ENCODE measurements at regions not wholly inside any gene's neighbourhood (a gene's known extent, or its start where the extent isn't known, plus 50 kb on each side); places are given as distances from the start of the nearest gene placed in this dataset.

- no peak for TF ChIP-seq SIN3A (IDR thresholded peaks at IDR 0.05; ENCODE audit: borderline replicate concordance, insufficient read depth, low read length)
These were observed 408.9 kb downstream of the GLUD2 start for GRCh38 chrX:121456315-121456714.

GRCh38 chrX:121457096-121457495 lies 409.7 kb downstream of the GLUD2 start:
- no peak for TF ChIP-seq SIN3A (IDR thresholded peaks at IDR 0.05; ENCODE audit: borderline replicate concordance, insufficient read depth, low read length)
- TF ChIP-seq REST (IDR thresholded peaks at IDR 0.05; ENCODE audit: insufficient read depth in 1 of 2, low read depth in 2 of 2, low read length in 2 of 2) = no peak
- TF ChIP-seq POLR2AphosphoS5 (IDR thresholded peaks at IDR 0.05; ENCODE audit: low read depth, low read length) = no peak
- TF ChIP-seq TAF1 (IDR thresholded peaks at IDR 0.05; ENCODE audit: borderline replicate concordance, insufficient read depth, low read length) = no peak

GRCh38 chrX:121479406-121479805 lies 432.0 kb downstream of the GLUD2 start:
- no peak for TF ChIP-seq POLR2AphosphoS5 (IDR thresholded peaks at IDR 0.05; ENCODE audit: low read depth, low read length)
- no peak for TF ChIP-seq REST (IDR thresholded peaks at IDR 0.05; ENCODE audit: insufficient read depth in 1 of 2, low read depth in 2 of 2, low read length in 2 of 2)
- TF ChIP-seq TAF1 (IDR thresholded peaks at IDR 0.05; ENCODE audit: borderline replicate concordance, insufficient read depth, low read length) = no peak
- no peak for TF ChIP-seq SIN3A (IDR thresholded peaks at IDR 0.05; ENCODE audit: borderline replicate concordance, insufficient read depth, low read length)
- TF ChIP-seq FOXP2 (optimal IDR thresholded peaks at IDR 0.05; ENCODE audit: borderline replicate concordance, extremely low read depth, extremely low read length, insufficient read depth) = no peak

- no peak for TF ChIP-seq POLR2AphosphoS5 (IDR thresholded peaks at IDR 0.05; ENCODE audit: low read depth, low read length)
- no peak for TF ChIP-seq REST (IDR thresholded peaks at IDR 0.05; ENCODE audit: insufficient read depth in 1 of 2, low read depth in 2 of 2, low read length in 2 of 2)
- TF ChIP-seq FOXP2 (optimal IDR thresholded peaks at IDR 0.05; ENCODE audit: borderline replicate concordance, extremely low read depth, extremely low read length, insufficient read depth) = no peak
- no peak for TF ChIP-seq TAF1 (IDR thresholded peaks at IDR 0.05; ENCODE audit: borderline replicate concordance, insufficient read depth, low read length)
- TF ChIP-seq SIN3A (IDR thresholded peaks at IDR 0.05; ENCODE audit: borderline replicate concordance, insufficient read depth, low read length) = no peak
These were observed 449.6 kb downstream of the GLUD2 start for GRCh38 chrX:121496966-121497365.

- no peak for TF ChIP-seq POLR2AphosphoS5 (IDR thresholded peaks at IDR 0.05; ENCODE audit: low read depth, low read length)
- TF ChIP-seq TAF1 (IDR thresholded peaks at IDR 0.05; ENCODE audit: borderline replicate concordance, insufficient read depth, low read length) = no peak
- TF ChIP-seq SIN3A (IDR thresholded peaks at IDR 0.05; ENCODE audit: borderline replicate concordance, insufficient read depth, low read length) = no peak
- TF ChIP-seq FOXP2 (optimal IDR thresholded peaks at IDR 0.05; ENCODE audit: borderline replicate concordance, extremely low read depth, extremely low read length, insufficient read depth) = no peak
- no peak for TF ChIP-seq REST (IDR thresholded peaks at IDR 0.05; ENCODE audit: insufficient read depth in 1 of 2, low read depth in 2 of 2, low read length in 2 of 2)
These were observed 456.7 kb downstream of the GLUD2 start for GRCh38 chrX:121504153-121504552.

All from PFSK-1 (cell line).